Fibroblast of skin of right biceps (primary cell): ENCODE measurements at regions not wholly inside any gene's neighbourhood (a gene's known extent, or its start where the extent isn't known, plus 50 kb on each side); places are given as distances from the start of the nearest gene placed in this dataset.

ENCODE experiments used
- DNase-seq: peaks from one replicate; pipeline ENCODE4 v3.0.0-alpha.2; 2013

DNA sequence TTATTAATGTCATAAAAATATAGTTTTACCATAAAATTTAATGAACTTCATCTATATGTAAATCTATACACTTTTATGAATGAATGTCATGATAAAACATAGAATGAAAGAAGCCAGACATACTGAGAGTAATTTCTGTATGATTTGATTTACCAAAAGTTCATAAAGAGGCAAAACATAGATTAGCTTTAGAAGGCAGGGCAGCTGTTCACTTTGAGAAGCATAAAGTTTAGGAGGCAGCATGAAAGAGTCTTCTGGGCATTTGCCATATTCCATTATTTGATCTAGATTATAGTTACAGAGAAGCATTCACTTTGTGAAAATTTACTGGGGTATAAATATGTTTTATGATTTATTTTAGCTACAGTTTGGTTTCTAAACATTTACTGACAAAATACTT lies 487.2 kb downstream of the ANKRD7 start:
- no peak for DNase-seq

- DNase-seq = no peak
Measured at GRCh38 chr7:118713039-118713438, 488.5 kb downstream of the ANKRD7 start.

DNA sequence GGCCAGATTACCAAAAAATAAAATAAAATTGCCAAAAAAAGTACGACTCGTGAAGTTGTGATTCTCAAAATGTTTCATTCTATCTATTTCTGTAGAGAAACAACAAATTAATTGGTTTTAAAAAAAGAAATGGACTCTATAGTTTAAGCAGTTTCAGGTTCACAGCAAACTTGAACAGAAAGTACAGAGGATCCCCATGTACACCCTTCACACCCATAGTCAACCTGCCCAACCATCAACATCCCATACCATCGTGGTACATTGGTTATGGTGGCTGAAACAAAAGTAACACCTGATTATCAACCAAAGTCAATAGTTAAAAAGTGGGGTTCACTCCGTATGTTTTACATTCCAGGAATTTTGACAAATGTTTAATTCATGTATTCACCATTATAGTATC lies 496.1 kb downstream of the ANKRD7 start:
- DNase-seq = no peak

DNA sequence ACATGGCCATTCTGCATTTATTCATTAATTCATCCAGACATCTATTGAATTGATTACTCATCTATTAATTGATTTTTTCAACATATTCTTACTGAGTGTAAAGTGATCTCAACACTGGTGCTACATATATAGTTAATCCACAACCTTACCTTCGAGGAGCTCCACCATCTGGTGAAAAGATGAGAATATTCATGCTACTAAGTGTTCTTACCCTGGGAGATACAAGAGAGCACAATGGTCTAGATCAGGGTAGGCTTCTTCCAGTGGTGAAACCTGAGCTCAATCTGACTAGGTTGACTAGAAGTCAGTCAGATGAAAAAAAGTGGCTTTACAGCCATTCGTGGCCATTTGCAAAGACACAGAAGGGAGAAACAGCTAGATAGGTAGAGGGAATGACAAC lies 507.4 kb downstream of the ANKRD7 start:
- DNase-seq = no peak

DNA sequence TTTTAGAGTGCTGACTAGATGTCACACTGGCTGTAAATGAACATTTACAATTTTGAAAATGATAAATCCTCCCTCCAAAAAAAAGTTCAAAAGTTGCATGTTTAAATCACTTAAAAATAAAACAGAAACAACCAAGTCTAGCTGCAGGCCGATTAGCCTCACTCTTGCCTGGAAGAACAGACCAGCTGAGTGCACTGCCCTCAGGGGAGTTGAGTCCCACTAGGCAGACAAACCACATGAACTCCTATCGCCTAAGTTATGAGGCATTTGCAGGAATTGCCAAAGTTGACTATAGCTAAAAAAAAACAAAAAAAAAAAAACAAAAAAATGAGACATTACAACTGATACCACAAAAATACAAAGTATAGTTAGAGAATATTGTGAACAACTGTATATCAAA lies 510.0 kb downstream of the ANKRD7 start:
- DNase-seq = no peak

DNA sequence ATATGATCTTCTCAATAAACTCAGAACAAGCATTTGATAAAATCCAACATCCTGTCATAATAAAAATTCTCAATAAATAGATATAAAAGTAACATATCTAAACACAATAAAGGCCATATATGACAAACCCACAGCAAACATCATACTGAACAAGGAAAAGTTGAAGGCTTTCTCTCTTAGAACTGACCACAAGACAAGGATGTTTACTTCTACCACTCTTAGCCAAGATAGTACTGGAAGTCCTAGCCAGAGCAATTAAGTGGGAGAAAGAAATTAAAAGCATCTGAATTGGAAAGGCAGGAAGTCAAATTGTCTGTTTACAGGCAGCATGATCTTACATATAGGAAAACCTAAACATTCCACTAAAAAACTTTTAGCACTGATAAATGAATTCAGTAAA lies 510.9 kb downstream of the ANKRD7 start:
- DNase-seq = no peak

DNA sequence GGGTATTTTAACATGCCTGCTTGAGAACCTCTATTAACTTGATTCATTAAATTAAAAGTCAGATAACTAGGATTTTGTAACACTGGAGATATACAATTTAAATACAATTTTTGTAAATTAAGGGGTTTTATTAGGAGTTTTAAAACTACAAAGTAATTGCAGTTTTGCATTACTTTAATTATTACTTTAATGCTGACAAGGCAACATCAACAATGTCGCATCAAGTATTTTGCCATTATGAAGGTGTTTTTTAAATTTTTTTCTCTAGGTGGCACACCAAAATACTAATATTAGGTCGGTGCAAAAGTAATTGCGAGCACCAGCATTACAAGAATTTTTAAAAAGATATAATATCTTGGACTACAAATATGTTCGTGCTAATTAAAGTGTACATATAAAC lies 513.4 kb downstream of the ANKRD7 start:
- no peak for DNase-seq

GRCh38 chr7:118745927-118746326 lies 521.4 kb downstream of the ANKRD7 start:
- DNase-seq = no peak

- no peak for DNase-seq
Measured at GRCh38 chr7:118747473-118747872, 523.0 kb downstream of the ANKRD7 start.

DNA sequence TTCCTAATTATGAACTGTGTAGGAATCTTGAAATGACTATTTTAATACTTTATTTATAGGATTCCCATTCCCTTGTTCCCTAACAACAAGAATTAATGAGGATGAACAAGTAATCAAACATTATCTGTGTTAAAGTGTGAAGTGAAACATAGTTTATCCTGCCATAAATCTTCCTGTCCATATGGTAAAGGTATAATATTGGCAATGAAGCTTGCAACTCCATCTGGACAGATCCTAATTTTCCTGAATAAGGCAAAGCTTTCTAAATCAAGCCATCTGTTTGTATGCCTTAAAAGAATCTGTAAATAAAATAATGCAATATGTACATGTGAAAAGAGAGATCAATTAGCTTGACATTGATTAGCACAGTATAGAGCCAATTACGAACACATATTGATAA lies 529.0 kb downstream of the ANKRD7 start:
- DNase-seq = no peak

- no peak for DNase-seq
Measured at GRCh38 chr7:118754608-118755007, 530.1 kb downstream of the ANKRD7 start.

- DNase-seq = no peak
Measured at GRCh38 chr7:118755067-118755625, 530.6 kb downstream of the ANKRD7 start.

DNA sequence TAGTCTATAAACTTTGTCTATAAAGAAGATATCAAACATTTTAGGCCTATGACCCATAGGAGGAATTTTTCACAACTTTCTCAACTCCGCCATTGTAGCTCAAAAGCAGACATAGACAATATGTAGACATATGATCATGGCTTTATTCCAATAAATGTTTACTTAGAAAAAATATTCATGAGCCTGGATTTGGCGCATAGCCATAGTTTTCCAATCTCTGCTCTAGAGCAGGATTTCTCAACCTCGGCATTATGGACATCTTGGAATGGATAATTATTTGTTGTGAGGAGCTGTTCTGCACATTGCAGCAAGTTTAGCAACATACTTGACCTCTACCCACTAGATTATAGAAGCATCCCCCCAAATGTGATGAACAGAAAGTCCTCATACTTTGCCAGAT lies 532.6 kb downstream of the ANKRD7 start:
- DNase-seq = no peak

DNA sequence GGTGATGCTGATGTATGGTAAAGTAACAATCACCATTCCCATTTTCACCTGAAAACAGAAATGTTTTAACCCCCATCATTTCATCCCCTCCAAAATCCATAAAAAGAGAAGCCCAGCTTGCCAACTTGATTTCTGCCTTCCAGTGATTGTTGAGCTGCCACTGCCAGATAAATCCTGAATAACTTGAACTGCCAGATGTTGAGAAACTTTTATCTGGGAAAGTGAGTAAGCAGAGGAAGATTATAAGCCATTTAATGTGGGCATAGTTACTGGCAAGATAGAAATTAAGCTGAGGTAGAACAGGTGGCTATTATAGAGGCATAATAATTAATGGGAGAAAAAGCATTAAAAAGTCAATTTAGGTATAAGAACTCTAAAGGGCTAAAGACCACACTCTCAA lies 534.1 kb downstream of the ANKRD7 start:
- no peak for DNase-seq

DNA sequence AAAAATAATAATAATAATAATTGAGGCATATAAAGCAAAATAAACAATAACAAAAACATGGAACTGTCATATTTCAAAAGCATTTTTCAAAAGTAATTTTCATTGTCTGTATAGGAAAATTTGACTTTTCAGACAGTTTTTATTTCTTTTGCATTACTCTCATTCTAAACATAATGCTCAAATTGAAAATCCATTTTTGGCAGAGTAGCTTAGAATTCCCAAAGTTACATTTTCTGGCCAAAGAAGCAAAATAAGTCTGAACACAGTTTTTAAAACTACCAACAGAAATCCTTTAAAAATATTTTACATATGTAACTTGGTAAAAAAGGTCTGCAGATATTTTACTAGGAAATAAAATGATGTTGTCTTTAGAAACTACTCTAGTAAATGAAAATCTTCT lies 535.4 kb downstream of the ANKRD7 start:
- DNase-seq = no peak

DNA sequence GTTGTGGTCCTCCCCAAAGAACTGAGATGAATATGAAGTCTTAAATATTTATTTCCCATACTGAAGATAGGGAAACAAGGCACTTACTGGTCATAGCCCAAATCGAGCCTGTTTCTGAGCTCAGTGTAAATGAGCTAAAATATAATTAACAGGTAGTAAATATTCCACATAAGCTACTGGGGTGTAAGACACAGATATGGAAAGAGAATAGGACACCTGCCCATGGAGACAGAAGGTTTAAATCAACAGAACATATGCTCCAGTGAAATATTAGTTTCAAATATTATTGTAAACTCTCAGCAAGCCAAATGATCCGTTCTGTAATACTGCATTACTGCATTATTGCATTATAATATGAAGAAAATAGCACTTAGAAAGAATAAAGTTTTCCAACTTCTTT lies 537.9 kb downstream of the ANKRD7 start:
- no peak for DNase-seq

DNA sequence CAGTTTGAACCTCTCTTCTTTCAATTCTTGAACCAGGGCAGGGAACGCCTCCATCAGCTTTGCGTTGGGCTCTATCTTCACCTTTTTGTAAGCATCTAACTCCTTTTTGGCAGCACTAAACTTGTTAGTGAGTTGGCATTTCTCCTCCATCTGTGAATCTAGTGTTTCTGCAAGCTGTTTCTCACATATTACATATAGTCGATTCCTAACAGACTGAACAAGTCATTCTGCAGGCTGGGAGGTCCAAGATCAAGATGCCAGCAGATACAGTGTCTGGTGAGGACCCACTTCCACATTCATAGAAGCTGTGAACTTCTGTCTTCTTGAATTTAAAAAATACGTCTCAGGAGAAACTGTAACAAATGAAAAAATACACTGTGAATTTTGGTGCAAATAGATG lies 539.7 kb downstream of the ANKRD7 start:
- DNase-seq = no peak

DNA sequence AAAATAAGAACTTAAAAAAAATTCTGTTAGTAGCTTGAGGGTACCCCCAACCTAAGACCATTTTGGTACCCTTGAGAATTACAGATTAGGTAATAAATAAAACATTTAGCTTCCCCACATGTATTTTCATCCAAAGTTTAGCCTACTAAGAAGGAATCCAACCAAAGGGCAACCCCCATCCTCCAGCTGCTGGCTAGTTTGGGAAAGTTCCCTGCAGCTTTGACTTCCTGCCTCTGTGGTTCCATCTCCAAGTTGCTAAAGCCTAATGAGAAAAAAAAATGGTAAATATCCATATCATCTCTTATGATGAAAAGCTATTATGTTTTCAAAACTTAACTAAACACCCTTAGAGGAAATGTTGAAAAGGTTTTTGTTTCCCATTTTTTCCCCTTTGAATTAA lies 547.2 kb downstream of the ANKRD7 start:
- no peak for DNase-seq

DNA sequence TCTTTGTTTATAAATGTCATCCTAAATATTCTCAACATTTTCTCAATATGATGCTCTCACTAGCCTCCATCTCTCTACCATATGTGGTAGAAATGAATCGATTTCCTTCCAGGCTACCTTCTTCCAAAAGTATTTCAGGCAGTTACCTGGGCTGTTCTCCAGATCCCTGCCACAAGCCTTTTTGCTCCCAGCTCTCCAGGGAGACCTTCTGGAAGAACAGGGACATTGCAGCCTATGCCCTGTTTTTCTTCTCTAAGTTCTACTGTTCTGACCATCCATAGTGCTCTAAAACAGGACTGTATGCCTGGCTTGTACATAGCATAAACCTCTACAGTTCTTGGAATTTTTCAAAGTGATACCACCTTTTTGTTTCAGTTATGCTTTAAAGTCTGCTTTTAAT lies 552.8 kb downstream of the ANKRD7 start:
- no peak for DNase-seq

DNA sequence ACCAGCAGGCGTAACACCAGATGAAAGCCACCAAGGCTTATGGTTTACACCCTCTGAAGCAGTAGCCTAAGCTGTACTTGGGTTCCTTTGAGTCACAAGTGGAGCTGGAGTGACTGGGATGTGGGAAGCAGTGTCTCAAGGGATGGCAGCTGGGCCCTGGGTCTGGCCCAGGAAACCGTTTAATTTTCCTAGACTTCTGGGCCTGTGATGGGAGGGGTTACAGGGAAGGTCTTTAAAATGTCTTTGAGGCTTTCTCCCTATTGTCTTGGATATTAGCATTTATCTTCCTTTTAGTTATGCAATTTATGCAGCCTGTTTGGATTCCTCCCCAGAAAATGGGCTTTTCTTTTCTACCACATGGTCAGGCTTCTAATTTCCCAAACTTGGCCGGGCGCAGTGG lies 568.2 kb downstream of the ANKRD7 start:
- no peak for DNase-seq

- DNase-seq = no peak
Measured at GRCh38 chr7:118793582-118793981, 569.1 kb downstream of the ANKRD7 start.

DNA sequence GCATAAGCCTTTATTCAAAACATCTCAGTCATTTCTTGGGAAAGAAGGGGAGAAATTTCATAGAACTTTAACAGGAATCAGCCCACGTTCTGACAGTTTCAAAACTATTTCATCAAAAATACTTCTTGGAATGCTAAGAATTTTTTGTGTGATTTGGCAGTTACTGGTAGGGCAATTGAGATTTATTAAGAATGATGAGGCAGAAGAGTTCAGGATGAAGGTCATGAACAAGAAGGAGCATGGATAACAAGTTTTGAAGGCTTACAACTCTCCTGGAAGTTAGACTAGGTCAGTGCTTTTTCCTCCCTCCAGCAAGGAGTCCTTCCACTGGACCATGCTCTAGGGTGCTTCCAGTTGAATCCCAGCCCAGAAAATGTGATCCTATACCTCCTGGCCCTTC lies 569.9 kb downstream of the ANKRD7 start:
- DNase-seq = no peak

DNA sequence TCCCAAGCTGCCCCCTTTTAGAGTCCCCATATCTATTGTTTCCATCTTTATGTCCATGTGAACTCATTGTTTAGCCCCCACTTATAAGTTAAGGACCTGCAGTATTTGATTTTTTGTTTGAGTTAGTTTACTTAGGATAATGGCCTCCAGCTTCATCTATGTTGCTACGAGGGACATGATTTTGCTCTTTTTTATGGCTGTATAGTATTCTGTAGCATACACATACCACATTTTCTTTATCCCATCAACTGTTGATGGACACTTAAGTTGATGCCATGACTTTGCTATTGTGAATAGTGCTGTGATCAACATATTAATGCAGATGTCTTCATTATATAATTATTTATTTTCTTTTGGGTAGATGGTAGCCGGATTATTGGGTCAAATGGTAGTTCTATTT lies 576.9 kb downstream of the ANKRD7 start:
- no peak for DNase-seq

DNA sequence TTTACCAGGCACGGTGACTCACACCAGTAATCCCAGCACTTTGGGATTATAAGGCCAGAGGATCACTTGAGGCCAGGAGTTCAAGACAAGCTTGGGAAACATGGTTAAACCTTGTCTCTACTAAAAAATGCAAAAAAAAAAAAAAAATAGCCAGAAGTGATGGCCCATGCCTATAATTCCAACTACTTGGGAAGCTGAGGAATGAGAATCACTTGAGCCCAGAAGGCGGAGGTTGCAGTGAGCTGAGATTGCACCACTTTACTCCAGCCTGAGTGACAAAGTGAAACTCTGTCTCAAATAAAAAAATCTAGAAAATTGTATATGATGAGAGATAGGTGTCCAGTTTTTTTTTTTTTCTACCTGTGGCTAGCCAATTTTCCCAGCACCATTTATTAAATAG lies 578.2 kb downstream of the ANKRD7 start:
- no peak for DNase-seq

- DNase-seq = no peak
Measured at GRCh38 chr7:118826246-118826645, 601.7 kb downstream of the ANKRD7 start.

- DNase-seq = no peak
Measured at GRCh38 chr7:118836933-118837332, 612.4 kb downstream of the ANKRD7 start.
